NCI-H2171 treated with DMSO at 0.1 percent for 48 hours (cell line): ENCODE measurements at regions not wholly inside any gene's neighbourhood (a gene's known extent, or its start where the extent isn't known, plus 50 kb on each side); places are given as distances from the start of the nearest gene placed in this dataset.

Source experiments
- DNase-seq: peaks from one replicate; lab custom pipeline; 2025; lab: John Stamatoyannopoulos, UW

- no peak for DNase-seq
These were observed 106.8 kb upstream of the GALNT5 start for GRCh38 chr2:157150747-157151146.

- DNase-seq = no peak
These were observed 105.1 kb upstream of the GALNT5 start for GRCh38 chr2:157152362-157152761.

GRCh38 chr2:157155992-157156391 lies 101.5 kb upstream of the GALNT5 start:
- no peak for DNase-seq

- no peak for DNase-seq
These were observed 99.4 kb upstream of the GALNT5 start for GRCh38 chr2:157158111-157158510.

GRCh38 chr2:157159221-157159934 lies 98.1 kb upstream of the GALNT5 start:
- DNase-seq = no peak

- no peak for DNase-seq
These were observed 97.4 kb upstream of the GALNT5 start for GRCh38 chr2:157160111-157160510.

- DNase-seq = no peak
These were observed 93.1 kb upstream of the GALNT5 start for GRCh38 chr2:157164370-157164769.

- no peak for DNase-seq
These were observed 92.6 kb upstream of the GALNT5 start for GRCh38 chr2:157164891-157165290.

- DNase-seq = no peak
These were observed 89.0 kb upstream of the GALNT5 start for GRCh38 chr2:157168501-157168900.

GRCh38 chr2:157169889-157170288 lies 87.6 kb upstream of the GALNT5 start:
- no peak for DNase-seq

GRCh38 chr2:157170299-157170698 lies 87.2 kb upstream of the GALNT5 start:
- no peak for DNase-seq

- DNase-seq = no peak
These were observed 85.3 kb upstream of the GALNT5 start for GRCh38 chr2:157172239-157172638.

- no peak for DNase-seq
These were observed 84.5 kb upstream of the GALNT5 start for GRCh38 chr2:157172866-157173578.

GRCh38 chr2:157173740-157174184 lies 83.7 kb upstream of the GALNT5 start:
- peak; percentile 69 for DNase-seq

GRCh38 chr2:157174321-157174720 lies 83.2 kb upstream of the GALNT5 start:
- no peak for DNase-seq

- DNase-seq = no peak
These were observed 80.9 kb upstream of the GALNT5 start for GRCh38 chr2:157176602-157177001.

GRCh38 chr2:157178874-157179273 lies 78.6 kb upstream of the GALNT5 start:
- DNase-seq = no peak

GRCh38 chr2:157179324-157180105 lies 78.0 kb upstream of the GALNT5 start:
- no peak for DNase-seq

- DNase-seq = no peak
These were observed 77.1 kb upstream of the GALNT5 start for GRCh38 chr2:157180359-157180758.

GRCh38 chr2:157181234-157181633 lies 76.3 kb upstream of the GALNT5 start:
- DNase-seq = no peak

- peak; percentile 78 for DNase-seq
These were observed 75.2 kb upstream of the GALNT5 start for GRCh38 chr2:157182204-157182709.

- no peak for DNase-seq
These were observed 74.6 kb upstream of the GALNT5 start for GRCh38 chr2:157182834-157183396.
